ENCODE measurements at regions not wholly inside any gene's neighbourhood (a gene's known extent, or its start where the extent isn't known, plus 50 kb on each side); places are given as distances from the start of the nearest gene placed in this dataset.

GRCh38 chr10:65675236-65675635 lies 1250.6 kb upstream of the LRRTM3 start:
- WGBS, 3 donors: 89 to 97% (median 92%) methylated on average over 7 of the region's 7 CpGs
- H3K4me3 ChIP-seq: no peak overlapping the region
- DNase-seq: no peak
- no peak overlapping the region for H3K27ac ChIP-seq
- intact Hi-C loops (cut with DNase I): no loop called here
- no peak for TF ChIP-seq CTCF (IDR thresholded peaks at IDR 0.05)
- TF ChIP-seq EP300 (IDR thresholded peaks at IDR 0.05): no peak
- no peak for TF ChIP-seq POLR2A (IDR thresholded peaks at IDR 0.05)
- H3K4me1 ChIP-seq (ENCODE audit: insufficient read depth): no peaks in the 10 kb centered on the region
- H3K27me3 ChIP-seq: no peaks in the 10 kb centered on the region
- no peaks in the 10 kb centered on the region for H3K36me3 ChIP-seq
- H3K9me3 ChIP-seq: no peaks in the 10 kb centered on the region

GRCh38 chr10:65684896-65685295 lies 1240.9 kb upstream of the LRRTM3 start:
- H3K27ac ChIP-seq: no peak overlapping the region
- no peaks in the 10 kb centered on the region for H3K36me3 ChIP-seq
- H3K27me3 ChIP-seq: no peaks in the 10 kb centered on the region
- no peak overlapping the region for H3K4me3 ChIP-seq
- WGBS, 3 donors: 92 to 99% (median 94%) methylated on average over 2 of the region's 2 CpGs
- no peak for TF ChIP-seq EP300 (IDR thresholded peaks at IDR 0.05)
- intact Hi-C loops (cut with DNase I): no loop called here
- H3K4me1 ChIP-seq (ENCODE audit: insufficient read depth): no peaks in the 10 kb centered on the region
- DNase-seq: no peak
- no peaks in the 10 kb centered on the region for H3K9me3 ChIP-seq

GRCh38 chr10:65701168-65701776 lies 1224.6 kb upstream of the LRRTM3 start:
- H3K4me1 ChIP-seq (ENCODE audit: insufficient read depth): no peaks in the 10 kb centered on the region
- intact Hi-C loops (cut with DNase I): no loop called here
- WGBS, 3 donors: 92 to 95% (median 95%) methylated on average over 1 of the region's 1 CpG

GRCh38 chr10:65708057-65708456 lies 1217.8 kb upstream of the LRRTM3 start:
- H3K4me3 ChIP-seq: no peak overlapping the region
- H3K9me3 ChIP-seq: no peaks in the 10 kb centered on the region
- intact Hi-C loops (cut with DNase I): no loop called here
- no peak for DNase-seq
- 0 to 92% (median 33%) methylated on average over 1 of the region's 1 CpG for WGBS, 3 donors
- no peak for TF ChIP-seq CTCF (IDR thresholded peaks at IDR 0.05)
- no peak for TF ChIP-seq POLR2A (IDR thresholded peaks at IDR 0.05)
- TF ChIP-seq EP300 (IDR thresholded peaks at IDR 0.05): no peak
- no peak overlapping the region for H3K27ac ChIP-seq
- H3K36me3 ChIP-seq: no peaks in the 10 kb centered on the region
- H3K27me3 ChIP-seq: no peaks in the 10 kb centered on the region
- H3K4me1 ChIP-seq (ENCODE audit: insufficient read depth): no peaks in the 10 kb centered on the region

More at GRCh38 chr10:65701168-65701776, 1224.6 kb upstream of the LRRTM3 start:
- DNase-seq: no peak
- Histone ChIP-seq H3K4me3 (no peak overlapping the region), H3K27ac (no peak overlapping the region), H3K9me3 (no peaks in the 10 kb centered on the region), H3K27me3 (no peaks in the 10 kb centered on the region), H3K36me3 (no peaks in the 10 kb centered on the region)
- TF ChIP-seq CTCF (IDR thresholded peaks at IDR 0.05): no peak
- no peak for TF ChIP-seq EP300 (IDR thresholded peaks at IDR 0.05)
- no peak for TF ChIP-seq POLR2A (IDR thresholded peaks at IDR 0.05)

- WGBS, 3 donors: 73 to 82% (median 74%) methylated on average over 3 of the region's 3 CpGs
- no peak overlapping the region for H3K4me3 ChIP-seq
- no peaks in the 10 kb centered on the region for H3K4me1 ChIP-seq (ENCODE audit: insufficient read depth)
- no peaks in the 10 kb centered on the region for H3K36me3 ChIP-seq
- no peak for DNase-seq
- no peaks in the 10 kb centered on the region for H3K27me3 ChIP-seq
- intact Hi-C loops (cut with DNase I): no loop called here
- no peak for TF ChIP-seq CTCF (IDR thresholded peaks at IDR 0.05)
- TF ChIP-seq EP300 (IDR thresholded peaks at IDR 0.05): no peak
- TF ChIP-seq POLR2A (IDR thresholded peaks at IDR 0.05): no peak
- H3K27ac ChIP-seq: no peak overlapping the region
- H3K9me3 ChIP-seq: no peaks in the 10 kb centered on the region
Observed at GRCh38 chr10:65710306-65710705, 1215.5 kb upstream of the LRRTM3 start.
